ENCODE measurements at regions not wholly inside any gene's neighbourhood (a gene's known extent, or its start where the extent isn't known, plus 50 kb on each side); places are given as distances from the start of the nearest gene placed in this dataset.

DNA sequence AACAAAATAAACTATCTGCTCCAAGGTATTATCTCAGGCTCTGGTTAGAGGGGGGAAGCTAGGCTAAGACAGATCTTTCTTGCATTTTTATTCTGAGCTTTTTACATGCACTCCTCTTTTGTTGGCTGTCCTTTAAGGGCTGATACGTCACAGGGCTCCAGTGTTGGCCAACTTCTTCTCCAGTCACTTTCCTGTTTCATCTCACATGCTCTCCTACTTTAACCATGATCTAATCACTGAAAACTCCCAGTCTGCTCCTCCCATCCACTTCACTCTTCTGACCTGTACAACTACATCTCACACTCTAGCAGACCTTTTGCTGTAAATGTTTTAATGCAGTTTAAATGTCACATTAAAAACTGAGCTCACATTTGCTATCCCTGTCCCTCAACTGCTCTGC is 510.0 kb upstream of the KLF12 start:
- Histone ChIP-seq H3K27ac (ENCODE audit: control insufficient read depth, insufficient read depth) (no peak overlapping the region), H3K9ac (ENCODE audit: control insufficient read depth, insufficient read depth, low read length) (no peak overlapping the region), H3K79me2 (ENCODE audit: control insufficient read depth, insufficient read depth, low read length) (no peaks in the 10 kb centered on the region), H3K4me1 (ENCODE audit: control insufficient read depth, insufficient read depth, low read length) (no peaks in the 10 kb centered on the region), H3K27me3 (replicated peaks in 1 of 2; ENCODE audit: control insufficient read depth in 2 of 2, insufficient read depth in 2 of 2, low read length in 1 of 2) (peaks cover 0 to 2% of the 10 kb centered on the region in 2 experiments; a peak in 2 of 4 replicates), H3K4me3 (no peak overlapping the region), H4K20me1 (ENCODE audit: control insufficient read depth, insufficient read depth) (no peaks in the 10 kb centered on the region), H3K4me2 (ENCODE audit: control insufficient read depth, insufficient read depth) (no peak overlapping the region), H3K36me3 (ENCODE audit: control insufficient read depth in 2 of 2, insufficient read depth in 2 of 2, low read length in 1 of 2) (no peaks in the 10 kb centered on the region), H3K9me3 (replicated peaks; ENCODE audit: control insufficient read depth, insufficient read depth, low read length) (no peaks in the 10 kb centered on the region), H2AFZ (ENCODE audit: control insufficient read depth, low read depth, low read length) (no peak overlapping the region)
- ChIA-PET CTCF (interaction anchor here (0.6 to 0.7 kb wide), 2 partner anchors 10 to 297 kb away, joined by 3 read pairs; no protein-coding TSS in a partner anchor), POLR2A (interaction anchor here (0.6 kb wide), 1 partner anchor 137 kb away, joined by 4 read pairs; no protein-coding TSS in a partner anchor), SMC1A (ENCODE audit: uncharacterized antibody, unreplicated experiment) (no interaction called here), RAD21 (ENCODE audit: unreplicated experiment) (no interaction called here)
- no peak for FAIRE-seq
- no TSS peak for BruUV-seq (replicated peaks)
- ATAC-seq = no peak
- intact Hi-C loops (cut with micrococcal nuclease; ENCODE audit: unreplicated experiment) (no loop called here), in situ Hi-C loops (cut with MboI) (no loop called here)
- no peak for DNase-seq (ENCODE audit: low read depth, low spot score)
- 0% methylated on average over 1 of the region's 1 CpG for WGBS (ENCODE audit: insufficient coverage, insufficient replicate concordance, low lambda C conversion rate, missing lambda C conversion rate)
- TF ChIP-seq MEF2B (IDR thresholded peaks at IDR 0.05; ENCODE audit: partially characterized antibody, poor library complexity, severe bottlenecking) = no peak
- TF ChIP-seq, protein P1, sequence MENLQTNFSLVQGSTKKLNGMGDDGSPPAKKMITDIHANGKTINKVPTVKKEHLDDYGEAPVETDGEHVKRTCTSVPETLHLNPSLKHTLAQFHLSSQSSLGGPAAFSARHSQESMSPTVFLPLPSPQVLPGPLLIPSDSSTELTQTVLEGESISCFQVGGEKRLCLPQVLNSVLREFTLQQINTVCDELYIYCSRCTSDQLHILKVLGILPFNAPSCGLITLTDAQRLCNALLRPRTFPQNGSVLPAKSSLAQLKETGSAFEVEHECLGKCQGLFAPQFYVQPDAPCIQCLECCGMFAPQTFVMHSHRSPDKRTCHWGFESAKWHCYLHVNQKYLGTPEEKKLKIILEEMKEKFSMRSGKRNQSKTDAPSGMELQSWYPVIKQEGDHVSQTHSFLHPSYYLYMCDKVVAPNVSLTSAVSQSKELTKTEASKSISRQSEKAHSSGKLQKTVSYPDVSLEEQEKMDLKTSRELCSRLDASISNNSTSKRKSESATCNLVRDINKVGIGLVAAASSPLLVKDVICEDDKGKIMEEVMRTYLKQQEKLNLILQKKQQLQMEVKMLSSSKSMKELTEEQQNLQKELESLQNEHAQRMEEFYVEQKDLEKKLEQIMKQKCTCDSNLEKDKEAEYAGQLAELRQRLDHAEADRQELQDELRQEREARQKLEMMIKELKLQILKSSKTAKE (IDR thresholded peaks at IDR 0.05; ENCODE audit: low read depth, poor library complexity, severe bottlenecking) = no peak
- TF ChIP-seq HCFC1 (IDR thresholded peaks at IDR 0.05; ENCODE audit: low read length) = no peak
- no peak for TF ChIP-seq SMAD1 (IDR thresholded peaks at IDR 0.05; ENCODE audit: low read depth, partially characterized antibody)
- no peak for TF ChIP-seq NR2F1 (conservative IDR thresholded peaks at IDR 0.05)
- no peak for TF ChIP-seq SMARCA5 (IDR thresholded peaks at IDR 0.05)
- no peak for TF ChIP-seq KDM1A (IDR thresholded peaks at IDR 0.05; ENCODE audit: borderline replicate concordance)
- no peak for TF ChIP-seq MXI1 (IDR thresholded peaks at IDR 0.05; ENCODE audit: low read depth, low read length)
- TF ChIP-seq NRF1 (conservative IDR thresholded peaks at IDR 0.05; ENCODE audit: low read depth, low read length) = no peak
